ENCODE measurements at regions not wholly inside any gene's neighbourhood (a gene's known extent, or its start where the extent isn't known, plus 50 kb on each side); places are given as distances from the start of the nearest gene placed in this dataset.

DNA sequence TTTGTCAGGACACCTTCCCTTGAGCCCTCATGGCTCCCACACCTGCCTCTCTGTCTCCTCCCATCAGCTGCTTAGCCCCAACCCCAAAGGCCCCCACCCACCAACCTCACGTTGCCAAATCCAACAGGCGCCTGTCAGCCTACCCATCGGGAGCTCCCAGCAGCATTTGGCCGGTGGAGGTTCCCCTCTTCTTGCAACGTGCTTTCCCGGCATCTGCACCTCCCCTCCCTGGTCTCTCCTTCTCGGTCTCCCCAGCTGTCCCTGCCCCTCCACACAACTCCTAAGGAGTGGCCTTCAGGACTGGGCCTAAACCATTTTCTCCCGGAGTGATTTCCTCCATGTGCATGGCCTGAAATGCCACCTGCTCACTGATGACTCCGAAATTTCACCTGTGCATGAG is 71.9 kb downstream of the KLHDC7A start:
- DNase-seq (ENCODE audit: low read depth): no peak
- H3K4me3 ChIP-seq (ENCODE audit: low read depth, low read length): no peak overlapping the region
- TF ChIP-seq, protein P1, sequence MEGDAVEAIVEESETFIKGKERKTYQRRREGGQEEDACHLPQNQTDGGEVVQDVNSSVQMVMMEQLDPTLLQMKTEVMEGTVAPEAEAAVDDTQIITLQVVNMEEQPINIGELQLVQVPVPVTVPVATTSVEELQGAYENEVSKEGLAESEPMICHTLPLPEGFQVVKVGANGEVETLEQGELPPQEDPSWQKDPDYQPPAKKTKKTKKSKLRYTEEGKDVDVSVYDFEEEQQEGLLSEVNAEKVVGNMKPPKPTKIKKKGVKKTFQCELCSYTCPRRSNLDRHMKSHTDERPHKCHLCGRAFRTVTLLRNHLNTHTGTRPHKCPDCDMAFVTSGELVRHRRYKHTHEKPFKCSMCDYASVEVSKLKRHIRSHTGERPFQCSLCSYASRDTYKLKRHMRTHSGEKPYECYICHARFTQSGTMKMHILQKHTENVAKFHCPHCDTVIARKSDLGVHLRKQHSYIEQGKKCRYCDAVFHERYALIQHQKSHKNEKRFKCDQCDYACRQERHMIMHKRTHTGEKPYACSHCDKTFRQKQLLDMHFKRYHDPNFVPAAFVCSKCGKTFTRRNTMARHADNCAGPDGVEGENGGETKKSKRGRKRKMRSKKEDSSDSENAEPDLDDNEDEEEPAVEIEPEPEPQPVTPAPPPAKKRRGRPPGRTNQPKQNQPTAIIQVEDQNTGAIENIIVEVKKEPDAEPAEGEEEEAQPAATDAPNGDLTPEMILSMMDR (conservative IDR thresholded peaks at IDR 0.05; ENCODE audit: low read depth, low read length): no peak

GRCh38 chr1:18553388-18553787 is 72.7 kb downstream of the KLHDC7A start:
- no peak for DNase-seq (ENCODE audit: low read depth)
- TF ChIP-seq, protein P1 (conservative IDR thresholded peaks at IDR 0.05; ENCODE audit: low read depth, low read length): no peak

DNA sequence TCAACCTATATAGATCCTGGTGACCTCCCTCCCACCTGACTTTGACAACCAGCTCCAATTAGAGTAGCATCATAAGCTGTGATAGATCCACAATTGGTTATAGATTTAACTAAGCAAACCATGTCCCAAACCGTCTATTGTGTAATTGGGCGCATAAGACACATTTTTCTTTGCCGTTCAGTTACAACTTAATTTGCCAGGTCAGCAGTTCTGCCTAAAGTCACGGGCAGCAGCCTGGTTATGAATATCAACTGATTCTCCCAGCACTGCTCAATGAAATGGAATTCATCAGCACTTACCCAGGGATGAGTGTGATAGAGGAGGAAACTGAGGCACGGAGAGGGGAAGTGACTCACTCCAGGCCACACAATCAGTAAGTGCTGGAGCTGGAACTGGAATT is 73.4 kb downstream of the KLHDC7A start:
- TF ChIP-seq, protein P1 (conservative IDR thresholded peaks at IDR 0.05; ENCODE audit: low read depth, low read length): no peak
- no peak for DNase-seq (ENCODE audit: low read depth)
- H3K4me3 ChIP-seq (ENCODE audit: low read depth, low read length): no peak overlapping the region

More at GRCh38 chr1:18553388-18553787, 72.7 kb downstream of the KLHDC7A start:
- no peak overlapping the region for H3K4me3 ChIP-seq (ENCODE audit: low read depth, low read length)

DNA sequence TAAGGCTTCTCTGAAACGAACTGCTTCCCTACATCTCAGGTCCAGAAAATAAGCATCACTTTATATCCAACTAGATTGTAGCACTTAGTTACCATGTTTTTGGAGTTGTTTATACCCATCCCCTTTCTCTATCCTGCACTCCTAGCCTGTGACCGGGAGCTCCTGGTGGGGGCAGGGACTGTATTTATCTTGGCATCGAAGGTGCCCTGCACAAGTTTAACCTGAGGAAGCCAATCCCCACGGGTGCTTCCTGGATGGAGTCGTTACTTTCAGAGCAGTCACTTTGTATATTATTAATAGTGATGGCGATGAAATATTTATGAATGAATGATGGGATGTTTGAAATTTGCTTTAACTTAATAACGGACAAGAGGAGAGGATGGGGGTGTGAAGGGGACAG is 73.9 kb downstream of the KLHDC7A start:
- TF ChIP-seq, protein P1 (conservative IDR thresholded peaks at IDR 0.05; ENCODE audit: low read depth, low read length): no peak
- DNase-seq (ENCODE audit: low read depth): no peak
- H3K4me3 ChIP-seq (ENCODE audit: low read depth, low read length): no peak overlapping the region

DNA sequence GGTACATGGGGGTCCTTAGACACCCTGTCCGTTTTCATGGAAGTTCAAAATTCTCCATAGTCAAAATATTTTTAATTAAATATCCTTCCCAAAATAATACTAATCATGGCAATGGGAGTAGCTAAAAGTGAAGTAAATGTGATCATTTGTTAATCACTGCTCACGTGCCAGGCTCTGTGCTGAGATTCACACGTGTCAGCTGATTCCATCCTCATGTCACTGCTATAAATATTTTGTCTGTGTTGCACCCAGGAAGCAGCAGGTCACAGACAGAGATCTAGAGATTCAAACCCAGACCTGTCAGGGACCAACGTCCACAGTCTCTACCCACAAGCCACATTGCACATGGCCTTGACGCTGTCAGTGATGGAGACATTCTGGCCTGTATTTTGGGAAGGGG is 74.3 kb downstream of the KLHDC7A start:
- DNase-seq (ENCODE audit: low read depth): no peak
- H3K4me3 ChIP-seq (ENCODE audit: low read depth, low read length): no peak overlapping the region
- TF ChIP-seq, protein P1 (conservative IDR thresholded peaks at IDR 0.05; ENCODE audit: low read depth, low read length): no peak

GRCh38 chr1:18556364-18556763 is 74.3 kb upstream of the PAX7 start:
- peak; percentile 57 for DNase-seq (ENCODE audit: low read depth)
- H3K4me3 ChIP-seq (ENCODE audit: low read depth, low read length): no peak overlapping the region
- TF ChIP-seq, protein P1 (conservative IDR thresholded peaks at IDR 0.05; ENCODE audit: low read depth, low read length): peak; percentile 67

- TF ChIP-seq, protein P1 (conservative IDR thresholded peaks at IDR 0.05; ENCODE audit: low read depth, low read length): no peak
- H3K4me3 ChIP-seq (ENCODE audit: low read depth, low read length): no peak overlapping the region
- DNase-seq (ENCODE audit: low read depth): peak; percentile 3
Observed at GRCh38 chr1:18557621-18558465, 72.8 kb upstream of the PAX7 start.
